OCI-LY3 (cell line): ENCODE measurements at regions not wholly inside any gene's neighbourhood (a gene's known extent, or its start where the extent isn't known, plus 50 kb on each side); places are given as distances from the start of the nearest gene placed in this dataset.

ENCODE experiments used
- H2AFZ ChIP-seq: fragments of 200-600, 300-600 bp; shearing (Covaris generic); 2 replicates; pipeline ENCODE4 v1.6.0; 2014; ENCODE audit warnings: antibody characterized with exemption, low read depth, low read length
- H3K27ac ChIP-seq: fragments of 200-600, 300-600 bp; sonication (generic); 2 replicates; pipeline ENCODE4 v1.5.1; 2014; ENCODE audit warnings: mild to moderate bottlenecking, low read length, moderate library complexity, mixed read lengths
- H3K27me3 ChIP-seq: fragments of 200-600, 300-600 bp; sonication (generic); 2 replicates; pipeline ENCODE4 v1.6.1; 2014; ENCODE audit warnings: low read depth, low read length, mixed read lengths
- H3K36me3 ChIP-seq: fragments of 200-600, 300-600 bp; sonication (generic); replicated peaks from 2 replicates; pipeline ENCODE3; 2014; ENCODE audit warnings: low read depth, low read length, mixed read lengths
- H3K4me1 ChIP-seq: fragments of 300-600, 200-600 bp; sonication (generic); 2 replicates; pipeline ENCODE4 v1.6.1; 2014; ENCODE audit warnings: low read length, mixed read lengths
- H3K4me2 ChIP-seq: fragments of 200-600, 300-600 bp; sonication (generic); 2 replicates; pipeline ENCODE4 v1.6.1; 2014; ENCODE audit warnings: low read length, mixed read lengths
- H3K4me3 ChIP-seq: fragments of 300-600, 200-600 bp; sonication (generic); 2 replicates; pipeline ENCODE4 v1.5.1; 2014; ENCODE audit warnings: antibody characterized with exemption, mild to moderate bottlenecking, low read length, moderate library complexity
- H3K79me2 ChIP-seq: fragments of 300-600, 200-600 bp; shearing (Covaris generic); 2 replicates; pipeline ENCODE4 v1.6.1; 2014; ENCODE audit warnings: mild to moderate bottlenecking, low read length, mixed read lengths
- H3K9ac ChIP-seq: fragments of 300-600, 200-600 bp; shearing (Covaris generic); 2 replicates; pipeline ENCODE4 v1.6.0; 2014; ENCODE audit warnings: mild to moderate bottlenecking, low read length, moderate library complexity
- H3K9me3 ChIP-seq: fragments of 200-600, 300-600 bp; shearing (Covaris generic); 2 replicates; pipeline ENCODE4 v1.6.1; 2014; ENCODE audit warnings: low read length, mixed read lengths; ENCODE audit not compliant: insufficient read depth
- H4K20me1 ChIP-seq: fragments of 200-600, 300-600 bp; sonication (generic); 2 replicates; pipeline ENCODE4 v1.6.1; 2016; ENCODE audit warnings: low read length, mixed read lengths; ENCODE audit not compliant: insufficient read depth
- CTCF ChIP-seq: fragments of 200-600, 300-600 bp; sonication (generic); IDR thresholded peaks from 2 replicates; pipeline ENCODE4 v1.5.1; 2014; ENCODE audit warnings: antibody characterized with exemption, low read length, low read depth
- EZH2phosphoT487 ChIP-seq: fragments of 200-600 bp; shearing (Covaris generic); IDR thresholded peaks from 2 replicates; pipeline ENCODE4 v1.6.1; 2018; ENCODE audit warnings: antibody characterized with exemption, mixed run types, low read depth

GRCh38 chr2:236847023-236847422 is 238.7 kb upstream of the COPS8 start:
- TF ChIP-seq CTCF (no peak), EZH2phosphoT487 (no peak)
- Histone ChIP-seq H3K36me3 (no peaks in the 10 kb centered on the region), H3K4me2 (no peak overlapping the region), H3K9ac (no peak overlapping the region), H4K20me1 (no peaks in the 10 kb centered on the region), H3K4me1 (no peaks in the 10 kb centered on the region), H3K4me3 (no peak overlapping the region), H3K79me2 (no peaks in the 10 kb centered on the region), H3K27ac (no peak overlapping the region), H3K27me3 (no peaks in the 10 kb centered on the region), H2AFZ (no peak overlapping the region), H3K9me3 (no peaks in the 10 kb centered on the region)

DNA sequence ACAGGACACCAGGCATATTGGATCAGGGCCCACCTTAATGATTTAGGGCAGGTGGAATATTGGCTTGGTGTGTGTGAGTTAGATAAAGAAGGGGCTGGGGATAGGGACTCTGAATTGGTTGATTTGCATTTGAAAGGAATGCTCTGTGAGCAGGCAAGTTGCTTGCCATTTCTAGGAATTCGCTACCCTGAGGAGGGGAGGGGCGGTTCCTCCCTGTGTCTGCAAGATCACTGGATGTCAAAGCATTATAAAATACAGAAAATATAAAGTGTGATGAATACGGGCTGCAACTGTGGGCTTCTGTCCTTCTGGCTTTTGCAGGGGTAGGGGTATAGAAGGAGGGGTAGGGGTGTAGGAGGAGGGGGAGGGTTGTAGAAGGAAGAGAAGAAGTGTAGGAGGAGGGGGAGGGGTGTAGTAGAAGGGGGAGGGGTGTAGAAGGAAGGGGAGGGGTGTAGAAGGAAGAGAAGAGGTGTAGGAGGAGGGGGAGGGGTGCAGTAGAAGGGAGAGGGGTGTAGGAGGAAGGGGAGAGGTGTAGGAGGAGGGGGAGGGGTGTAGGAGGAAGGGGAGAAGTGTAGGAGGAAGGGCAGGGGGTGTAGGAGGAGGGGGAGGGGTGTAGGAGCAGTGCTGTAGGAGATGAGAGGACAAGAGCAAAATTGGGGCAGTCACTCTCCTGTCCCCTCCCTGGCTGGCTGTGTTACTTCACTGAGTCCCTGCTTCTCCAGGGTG is 238.0 kb upstream of the COPS8 start:
- Histone ChIP-seq H3K27ac (no peak overlapping the region), H3K36me3 (no peaks in the 10 kb centered on the region), H3K9me3 (no peaks in the 10 kb centered on the region), H3K4me3 (no peak overlapping the region), H3K79me2 (no peaks in the 10 kb centered on the region), H3K4me1 (no peaks in the 10 kb centered on the region), H2AFZ (no peak overlapping the region), H3K27me3 (no peaks in the 10 kb centered on the region), H3K9ac (no peak overlapping the region), H4K20me1 (no peaks in the 10 kb centered on the region), H3K4me2 (no peak overlapping the region)
- no peak for TF ChIP-seq EZH2phosphoT487
- no peak for TF ChIP-seq CTCF

GRCh38 chr2:236848501-236848900 is 237.2 kb upstream of the COPS8 start:
- Histone ChIP-seq H3K4me2 (no peak overlapping the region), H3K27ac (no peak overlapping the region), H3K79me2 (no peaks in the 10 kb centered on the region), H3K9ac (no peak overlapping the region), H3K36me3 (no peaks in the 10 kb centered on the region), H3K4me3 (no peak overlapping the region), H3K27me3 (no peaks in the 10 kb centered on the region), H2AFZ (no peak overlapping the region), H4K20me1 (no peaks in the 10 kb centered on the region), H3K9me3 (no peaks in the 10 kb centered on the region), H3K4me1 (no peaks in the 10 kb centered on the region)
- TF ChIP-seq CTCF (no peak), EZH2phosphoT487 (no peak)

- Histone ChIP-seq H3K4me3 (no peak overlapping the region), H3K9ac (no peak overlapping the region), H3K4me1 (no peaks in the 10 kb centered on the region), H3K27ac (no peak overlapping the region), H3K9me3 (no peaks in the 10 kb centered on the region), H2AFZ (no peak overlapping the region), H3K79me2 (no peaks in the 10 kb centered on the region), H3K36me3 (no peaks in the 10 kb centered on the region), H3K27me3 (no peaks in the 10 kb centered on the region), H3K4me2 (no peak overlapping the region), H4K20me1 (no peaks in the 10 kb centered on the region)
- no peak for TF ChIP-seq EZH2phosphoT487
- TF ChIP-seq CTCF: no peak
Observed at GRCh38 chr2:236849508-236849907, 236.2 kb upstream of the COPS8 start.
